MCF 10A (cell line): ENCODE measurements at regions not wholly inside any gene's neighbourhood (a gene's known extent, or its start where the extent isn't known, plus 50 kb on each side); places are given as distances from the start of the nearest gene placed in this dataset.

ENCODE experiments used
- BruUV-seq: library from RNA; stranded (reverse); fragments of 400-500 nt; replicated peaks from 2 replicates; lab custom pipeline; 2021; lab: Mats Ljungman, UMichigan
- CTCF ChIA-PET: fragments of 300-600 bp; sonication (Branson Sonifier 250); formaldehyde crosslinking; extraction: SDS; loops from one replicate; lab custom pipeline; 2021; ENCODE audit warnings: antibody characterized with exemption, inconsistent platforms; lab: Yijun Ruan, JAX
- POLR2A ChIA-PET: fragments of 300-600, 350-650 bp; sonication (Branson Sonifier 250); formaldehyde crosslinking; extraction: SDS; loops from one replicate; lab custom pipeline; 2020; ENCODE audit warnings: antibody characterized with exemption, inconsistent platforms; lab: Yijun Ruan, JAX
- DNase-seq: peaks from one replicate; pipeline ENCODE4 v3.0.0-alpha.2; 2018; ENCODE audit not compliant: unreplicated experiment
- H3K27ac Mint-ChIP-seq: one replicate; pipeline ENCODE4 v1.8.0; 2022; ENCODE audit warnings: mild to moderate bottlenecking, low read depth, mixed read lengths; ENCODE audit not compliant: unreplicated experiment
- H3K27me3 Mint-ChIP-seq: one replicate; pipeline ENCODE4 v1.8.0; 2022; ENCODE audit warnings: mixed read lengths; ENCODE audit not compliant: insufficient read depth, unreplicated experiment
- H3K36me3 Mint-ChIP-seq: one replicate; pipeline ENCODE4 v1.8.0; 2022; ENCODE audit warnings: mild to moderate bottlenecking, moderate library complexity, mixed read lengths; ENCODE audit not compliant: insufficient read depth, unreplicated experiment
- H3K4me1 Mint-ChIP-seq: one replicate; pipeline ENCODE4 v1.8.0; 2022; ENCODE audit warnings: mixed read lengths; ENCODE audit not compliant: insufficient read depth, unreplicated experiment
- H3K4me3 Mint-ChIP-seq: one replicate; pipeline ENCODE4 v1.8.0; 2022; ENCODE audit warnings: mild to moderate bottlenecking, moderate library complexity, mixed read lengths; ENCODE audit not compliant: unreplicated experiment
- H3K9me3 Mint-ChIP-seq: one replicate; pipeline ENCODE4 v1.8.0; 2022; ENCODE audit warnings: mixed read lengths; ENCODE audit not compliant: unreplicated experiment
- CTCF ChIP-seq: fragments of 200-600 bp; IDR thresholded peaks from one replicate; pipeline ENCODE4 v1.8.0; 2022; ENCODE audit warnings: antibody characterized with exemption, mild to moderate bottlenecking; ENCODE audit not compliant: unreplicated experiment
- intact Hi-C: fragments of 100-400 bp; cut with micrococcal nuclease; formaldehyde crosslinking; loops from 2 replicates; pipeline ENCODE4 v1.14.1; 2022

GRCh38 chr10:128361487-128361886 is 235.3 kb upstream of the MKI67 start:
- intact Hi-C loops = no loop called here
- H3K36me3 Mint-ChIP-seq = no peaks in the 10 kb centered on the region
- peaks cover 11% of the 10 kb centered on the region for H3K27me3 Mint-ChIP-seq
- TF ChIP-seq CTCF = no peak
- ChIA-PET CTCF (no interaction called here), POLR2A (interaction anchor here (0.7 kb wide), 1 partner anchor 1539 kb away, joined by 4 read pairs; no protein-coding TSS in a partner anchor)
- no peak overlapping the region for H3K27ac Mint-ChIP-seq
- no peak for DNase-seq
- no TSS peak for BruUV-seq
- H3K4me3 Mint-ChIP-seq = no peak overlapping the region
- H3K9me3 Mint-ChIP-seq = peaks cover 5% of the 10 kb centered on the region
- H3K4me1 Mint-ChIP-seq = no peaks in the 10 kb centered on the region

- no peak overlapping the region for H3K4me3 Mint-ChIP-seq
- H3K9me3 Mint-ChIP-seq = peaks cover 5% of the 10 kb centered on the region
- CTCF ChIA-PET = no interaction called here
- DNase-seq = no peak
- H3K27ac Mint-ChIP-seq = no peak overlapping the region
- POLR2A ChIA-PET = no interaction called here
- peaks cover 11% of the 10 kb centered on the region for H3K27me3 Mint-ChIP-seq
- intact Hi-C loops = no loop called here
- H3K4me1 Mint-ChIP-seq = no peaks in the 10 kb centered on the region
- BruUV-seq = no TSS peak
- no peaks in the 10 kb centered on the region for H3K36me3 Mint-ChIP-seq
- no peak for TF ChIP-seq CTCF
Observed at GRCh38 chr10:128362514-128362913, 236.3 kb upstream of the MKI67 start.

GRCh38 chr10:128364631-128365030 is 238.4 kb upstream of the MKI67 start:
- intact Hi-C loops = no loop called here
- no peak overlapping the region for H3K27ac Mint-ChIP-seq
- DNase-seq = no peak
- peaks cover 16% of the 10 kb centered on the region for H3K27me3 Mint-ChIP-seq
- ChIA-PET CTCF (no interaction called here), POLR2A (no interaction called here)
- BruUV-seq = no TSS peak
- H3K9me3 Mint-ChIP-seq = no peaks in the 10 kb centered on the region
- no peak for TF ChIP-seq CTCF
- no peaks in the 10 kb centered on the region for H3K36me3 Mint-ChIP-seq
- no peak overlapping the region for H3K4me3 Mint-ChIP-seq
- no peaks in the 10 kb centered on the region for H3K4me1 Mint-ChIP-seq

- CTCF ChIA-PET = no interaction called here
- Mint-ChIP-seq H3K27ac (no peak overlapping the region), H3K4me1 (no peaks in the 10 kb centered on the region), H3K36me3 (no peaks in the 10 kb centered on the region), H3K9me3 (no peaks in the 10 kb centered on the region), H3K27me3 (peaks cover 22% of the 10 kb centered on the region), H3K4me3 (no peak overlapping the region)
- no TSS peak for BruUV-seq
- intact Hi-C loops = no loop called here
- POLR2A ChIA-PET = no interaction called here
- no peak for TF ChIP-seq CTCF
- no peak for DNase-seq
Observed at GRCh38 chr10:128365156-128365725, 239.0 kb upstream of the MKI67 start.
